Caco-2 (cell line): ENCODE measurements at regions not wholly inside any gene's neighbourhood (a gene's known extent, or its start where the extent isn't known, plus 50 kb on each side); places are given as distances from the start of the nearest gene placed in this dataset.

ENCODE experiments used
- BruUV-seq: library from RNA; stranded (reverse); fragments of 400-500 nt; replicated peaks from 2 replicates; lab custom pipeline; 2021; lab: Mats Ljungman, UMichigan
- CTCF ChIA-PET: fragments of 300-600 bp; sonication (Branson Sonifier 250); formaldehyde crosslinking; loops from one replicate; lab custom pipeline; 2022; ENCODE audit warnings: antibody characterized with exemption; lab: Charles Lee
- POLR2A ChIA-PET: fragments of 300-600 bp; sonication (Branson Sonifier 250); formaldehyde crosslinking; loops from one replicate; lab custom pipeline; 2022; ENCODE audit warnings: antibody characterized with exemption; lab: Charles Lee
- DNase-seq, 2 experiments: peaks; one replicate each; pipeline versions ENCODE4 v3.0.0 to v3.0.0-alpha.2; 2020 to 2022
- H3K27me3 ChIP-seq: replicated peaks from 2 replicates; pipeline ENCODE4 v1.6.0; 2011; ENCODE audit warnings: low read length; ENCODE audit not compliant: control insufficient read depth, insufficient read depth
- H3K36me3 ChIP-seq: 2 replicates; pipeline ENCODE4 v1.5.1; 2011; ENCODE audit warnings: low read length; ENCODE audit not compliant: control insufficient read depth, insufficient read depth
- H3K4me1 ChIP-seq: fragments of 250-450 bp; sonication (Bioruptor Pico); 2 replicates; pipeline ENCODE4 v1.5.1; 2020; ENCODE audit warnings: mild to moderate bottlenecking
- H3K4me3 ChIP-seq: 2 replicates; pipeline ENCODE4 v1.5.1; 2011; ENCODE audit warnings: low read depth, mild to moderate bottlenecking, control low read depth, low read length
- H3K9me3 ChIP-seq: fragments of 250-450 bp; sonication (Bioruptor Pico); 2 replicates; pipeline ENCODE4 v1.5.1; 2020; ENCODE audit warnings: mild to moderate bottlenecking, moderate library complexity
- H3K27ac Mint-ChIP-seq: one replicate; pipeline ENCODE4 v1.8.0; 2022; ENCODE audit warnings: mixed read lengths; ENCODE audit not compliant: unreplicated experiment
- H3K27me3 Mint-ChIP-seq: one replicate; pipeline ENCODE4 v1.8.0; 2022; ENCODE audit warnings: mixed read lengths; ENCODE audit not compliant: insufficient read depth, unreplicated experiment
- H3K36me3 Mint-ChIP-seq: one replicate; pipeline ENCODE4 v1.8.0; 2022; ENCODE audit warnings: mild to moderate bottlenecking, mixed read lengths; ENCODE audit not compliant: insufficient read depth, unreplicated experiment
- H3K4me1 Mint-ChIP-seq: one replicate; pipeline ENCODE4 v1.8.0; 2022; ENCODE audit warnings: low read depth, mixed read lengths; ENCODE audit not compliant: unreplicated experiment
- H3K4me3 Mint-ChIP-seq: one replicate; pipeline ENCODE4 v1.8.0; 2022; ENCODE audit warnings: mild to moderate bottlenecking, moderate library complexity, mixed read lengths; ENCODE audit not compliant: unreplicated experiment
- H3K9me3 Mint-ChIP-seq: one replicate; pipeline ENCODE4 v1.8.0; 2022; ENCODE audit warnings: mixed read lengths; ENCODE audit not compliant: unreplicated experiment
- CTCF ChIP-seq, 2 experiments: fragments of 200-600 bp in 1 of 2; IDR thresholded peaks; 1 replicate in 1 of 2; 2 replicates in 1 of 2; pipeline versions ENCODE4 v1.5.1 to v1.8.0; 2011 to 2022; ENCODE audit warnings: antibody characterized with exemption in 1 of 2, control low read depth in 1 of 2, inconsistent platforms in 1 of 2, low read depth in 1 of 2, low read length in 1 of 2, mild to moderate bottlenecking in 1 of 2, moderate library complexity in 1 of 2; ENCODE audit not compliant: insufficient read depth in 1 of 2, severe bottlenecking in 1 of 2, unreplicated experiment in 1 of 2
- intact Hi-C: fragments of 100-400 bp; cut with micrococcal nuclease; formaldehyde crosslinking; loops from one replicate; pipeline ENCODE4 v1.10.0; 2022; ENCODE audit not compliant: unreplicated experiment

- Mint-ChIP-seq H3K4me1 (no peaks in the 10 kb centered on the region), H3K27me3 (no peaks in the 10 kb centered on the region), H3K4me3 (no peak overlapping the region), H3K36me3 (no peaks in the 10 kb centered on the region), H3K9me3 (no peaks in the 10 kb centered on the region), H3K27ac (no peak overlapping the region)
- Histone ChIP-seq H3K4me1 (no peaks in the 10 kb centered on the region), H3K9me3 (no peaks in the 10 kb centered on the region), H3K36me3 (no peaks in the 10 kb centered on the region), H3K4me3 (no peak overlapping the region), H3K27me3 (no peaks in the 10 kb centered on the region)
- intact Hi-C loops, result no loop called here
- DNase-seq, result no peak
- POLR2A ChIA-PET, result no interaction called here
- no peak for TF ChIP-seq CTCF (IDR thresholded peaks at IDR 0.05; ENCODE audit: insufficient read depth in 1 of 2, low read depth in 1 of 2, low read length in 1 of 2, severe bottlenecking in 1 of 2, unreplicated experiment in 1 of 2)
- no TSS peak for BruUV-seq
- CTCF ChIA-PET, result no interaction called here
Measured at GRCh38 chr14:86510491-86510890, 980.5 kb downstream of the FLRT2 start.

GRCh38 chr14:86505808-86506207 lies 975.9 kb downstream of the FLRT2 start:
- Mint-ChIP-seq H3K4me3 (no peak overlapping the region), H3K36me3 (no peaks in the 10 kb centered on the region), H3K27ac (no peak overlapping the region), H3K4me1 (no peaks in the 10 kb centered on the region), H3K9me3 (no peaks in the 10 kb centered on the region), H3K27me3 (no peaks in the 10 kb centered on the region)
- CTCF ChIA-PET, result no interaction called here
- no peaks in the 10 kb centered on the region for H3K36me3 ChIP-seq
- intact Hi-C loops, result no loop called here
- H3K4me1 ChIP-seq, result no peaks in the 10 kb centered on the region
- TF ChIP-seq CTCF (IDR thresholded peaks at IDR 0.05; ENCODE audit: insufficient read depth in 1 of 2, low read depth in 1 of 2, low read length in 1 of 2, severe bottlenecking in 1 of 2, unreplicated experiment in 1 of 2), result no peak
- H3K27me3 ChIP-seq, result no peaks in the 10 kb centered on the region
- POLR2A ChIA-PET, result no interaction called here
- BruUV-seq, result no TSS peak
- DNase-seq, result no peak
- H3K9me3 ChIP-seq, result no peaks in the 10 kb centered on the region
- H3K4me3 ChIP-seq, result no peak overlapping the region

GRCh38 chr14:86501611-86502010 lies 971.7 kb downstream of the FLRT2 start:
- POLR2A ChIA-PET, result no interaction called here
- BruUV-seq, result no TSS peak
- H3K27me3 Mint-ChIP-seq, result no peaks in the 10 kb centered on the region
- no peak for DNase-seq
- H3K36me3 Mint-ChIP-seq, result no peaks in the 10 kb centered on the region
- no peak overlapping the region for H3K4me3 Mint-ChIP-seq
- no peak overlapping the region for H3K27ac Mint-ChIP-seq
- intact Hi-C loops, result no loop called here
- no peak overlapping the region for H3K4me3 ChIP-seq
- CTCF ChIA-PET, result no interaction called here
- H3K4me1 Mint-ChIP-seq, result no peaks in the 10 kb centered on the region
- no peaks in the 10 kb centered on the region for H3K36me3 ChIP-seq
- no peak for TF ChIP-seq CTCF (IDR thresholded peaks at IDR 0.05; ENCODE audit: insufficient read depth in 1 of 2, low read depth in 1 of 2, low read length in 1 of 2, severe bottlenecking in 1 of 2, unreplicated experiment in 1 of 2)
- H3K27me3 ChIP-seq, result no peaks in the 10 kb centered on the region
- no peaks in the 10 kb centered on the region for H3K9me3 ChIP-seq
- no peaks in the 10 kb centered on the region for H3K4me1 ChIP-seq
- H3K9me3 Mint-ChIP-seq, result no peaks in the 10 kb centered on the region
